NCI-H2029 (cell line): ENCODE measurements at regions not wholly inside any gene's neighbourhood (a gene's known extent, or its start where the extent isn't known, plus 50 kb on each side); places are given as distances from the start of the nearest gene placed in this dataset.
A peak's percentile ranks its signal among the peaks of the same experiment; 100 is the strongest.

Source experiments
- DNase-seq: peaks from one replicate; lab custom pipeline; 2025; lab: John Stamatoyannopoulos, UW

DNA sequence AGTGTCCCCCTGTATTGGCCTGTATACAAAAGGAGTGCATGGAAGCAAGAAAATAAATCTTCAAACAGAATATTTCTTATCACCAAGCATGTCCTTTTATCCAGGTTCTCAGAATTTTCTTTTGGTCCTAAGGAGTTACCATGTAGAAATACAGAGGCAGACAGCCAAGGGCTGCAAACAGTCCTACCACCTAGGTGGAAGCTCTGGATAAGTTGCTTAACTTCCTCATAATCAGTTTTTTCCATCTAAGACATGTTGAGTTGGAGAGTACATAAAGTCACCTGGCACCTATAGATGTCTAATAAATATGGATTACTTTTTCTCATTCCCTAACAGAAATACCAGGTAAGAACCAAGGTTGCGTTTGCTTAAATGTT, 57.0 kb upstream of the BLID start:
- no peak for DNase-seq

- no peak for DNase-seq
These were observed 56.5 kb upstream of the BLID start for GRCh38 chr11:122172352-122173073.

DNA sequence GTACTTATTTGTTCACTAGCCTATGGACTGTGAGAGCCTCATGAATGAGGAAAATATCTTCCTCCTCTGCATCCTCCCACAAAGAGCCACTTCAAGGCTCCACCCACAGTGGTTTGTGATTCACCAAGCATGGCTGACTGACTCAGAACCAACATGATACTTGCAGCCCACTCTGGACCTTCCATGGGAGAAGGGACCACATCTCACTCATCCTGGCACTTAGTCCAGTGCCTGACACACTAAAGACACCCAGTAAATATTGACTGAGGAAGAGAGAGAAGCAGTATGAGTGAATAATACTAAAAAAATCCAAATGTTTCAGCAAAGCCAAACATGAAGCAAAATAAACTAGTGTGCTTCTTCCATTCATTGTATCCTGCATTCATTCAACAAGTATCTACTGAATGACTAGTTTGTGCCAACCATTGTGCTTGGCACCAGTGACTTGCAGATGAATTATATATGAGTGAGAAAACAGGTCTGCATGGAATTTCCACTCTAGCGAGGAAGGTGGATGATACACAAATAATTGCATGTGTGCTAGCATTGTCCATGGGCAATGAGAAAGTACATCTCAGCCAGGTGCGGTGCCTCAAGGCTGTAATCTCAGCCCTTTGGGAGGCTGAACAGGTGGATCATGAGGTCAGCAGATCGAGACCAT, 54.9 kb upstream of the BLID start:
- peak; percentile 48 for DNase-seq

DNA sequence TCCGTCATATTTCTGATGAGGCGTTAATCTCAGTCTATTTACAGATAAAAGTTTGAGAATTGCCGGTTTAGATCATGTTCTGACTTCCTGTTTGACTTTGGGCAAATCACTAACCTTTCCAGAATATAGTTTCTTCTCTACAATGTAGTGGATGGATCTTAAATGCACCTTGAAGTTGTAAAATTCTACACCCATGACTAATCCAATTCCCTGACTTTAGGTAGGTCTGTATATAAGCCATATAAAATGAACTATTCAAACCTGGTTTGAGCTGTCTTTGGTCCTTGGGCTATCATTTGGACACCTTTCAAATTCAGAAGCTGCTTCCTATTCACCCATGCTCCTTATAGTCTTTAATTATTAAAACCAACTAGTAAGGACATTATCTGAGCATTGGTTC, 52.2 kb upstream of the BLID start:
- no peak for DNase-seq

- no peak for DNase-seq
These were observed 51.1 kb upstream of the BLID start for GRCh38 chr11:122167100-122167499.

DNA sequence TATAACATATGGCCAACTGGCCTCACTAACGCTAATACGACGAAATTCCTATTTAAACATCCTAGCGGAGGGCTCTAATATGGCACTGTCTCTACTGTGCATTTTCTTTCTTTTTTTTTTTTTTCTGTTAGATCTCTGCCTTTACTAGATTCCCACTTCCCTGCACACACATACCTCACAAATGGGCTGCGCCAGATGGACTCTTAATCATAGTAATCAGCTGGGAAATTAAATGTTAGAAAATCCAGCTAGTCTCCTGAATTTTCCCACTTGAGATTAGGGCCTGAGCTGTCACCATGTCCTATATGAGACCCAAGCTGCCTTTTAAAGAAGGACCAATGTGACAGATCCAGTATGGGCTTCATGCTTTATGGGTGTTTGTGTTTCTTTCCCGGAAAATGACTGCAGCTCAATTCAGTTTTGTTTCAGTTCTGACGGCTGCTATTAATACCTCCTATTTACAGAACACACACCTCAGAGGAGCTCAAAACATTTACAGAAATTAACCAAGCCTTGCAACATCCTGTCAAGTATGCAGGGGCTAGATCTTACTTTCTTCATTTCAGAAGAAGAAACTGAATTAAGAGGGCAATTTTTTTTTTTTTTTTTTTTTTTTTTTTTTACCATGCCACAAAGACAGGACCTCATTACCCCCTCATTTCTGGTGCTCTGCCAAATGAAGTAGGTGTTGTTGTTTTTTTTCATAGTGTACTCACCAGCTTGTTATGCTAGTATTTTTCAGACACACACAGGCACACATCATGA, 49.8 kb upstream of the BLID start:
- DNase-seq = no peak
